ENCODE measurements at regions not wholly inside any gene's neighbourhood (a gene's known extent, or its start where the extent isn't known, plus 50 kb on each side); places are given as distances from the start of the nearest gene placed in this dataset.

GRCh38 chr11:80085563-80085962 lies 644.7 kb upstream of the TENM4 start:
- no peak for TF ChIP-seq CREB1 (IDR thresholded peaks at IDR 0.05; ENCODE audit: low read depth)
- no peak for TF ChIP-seq TCF12 (IDR thresholded peaks at IDR 0.05; ENCODE audit: low read depth)
- TF ChIP-seq TEAD4 (IDR thresholded peaks at IDR 0.05) = no peak
- no peak for TF ChIP-seq YY1 (IDR thresholded peaks at IDR 0.05; ENCODE audit: low read depth)
- TF ChIP-seq ZBTB7A (IDR thresholded peaks at IDR 0.05; ENCODE audit: low read depth) = no peak
- no peak for TF ChIP-seq MAX (IDR thresholded peaks at IDR 0.05)
- TF ChIP-seq TAF1 (IDR thresholded peaks at IDR 0.05; ENCODE audit: low read depth) = no peak
- TF ChIP-seq RAD21 (IDR thresholded peaks at IDR 0.05; ENCODE audit: low read depth) = no peak
- no peak for TF ChIP-seq EP300 (IDR thresholded peaks at IDR 0.05; ENCODE audit: borderline replicate concordance)
- TF ChIP-seq, protein P1, sequence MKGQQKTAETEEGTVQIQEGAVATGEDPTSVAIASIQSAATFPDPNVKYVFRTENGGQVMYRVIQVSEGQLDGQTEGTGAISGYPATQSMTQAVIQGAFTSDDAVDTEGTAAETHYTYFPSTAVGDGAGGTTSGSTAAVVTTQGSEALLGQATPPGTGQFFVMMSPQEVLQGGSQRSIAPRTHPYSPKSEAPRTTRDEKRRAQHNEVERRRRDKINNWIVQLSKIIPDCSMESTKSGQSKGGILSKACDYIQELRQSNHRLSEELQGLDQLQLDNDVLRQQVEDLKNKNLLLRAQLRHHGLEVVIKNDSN (IDR thresholded peaks at IDR 0.05) = no peak

Measured in Ishikawa (cell line).